ENCODE measurements at regions not wholly inside any gene's neighbourhood (a gene's known extent, or its start where the extent isn't known, plus 50 kb on each side); places are given as distances from the start of the nearest gene placed in this dataset.

DNA sequence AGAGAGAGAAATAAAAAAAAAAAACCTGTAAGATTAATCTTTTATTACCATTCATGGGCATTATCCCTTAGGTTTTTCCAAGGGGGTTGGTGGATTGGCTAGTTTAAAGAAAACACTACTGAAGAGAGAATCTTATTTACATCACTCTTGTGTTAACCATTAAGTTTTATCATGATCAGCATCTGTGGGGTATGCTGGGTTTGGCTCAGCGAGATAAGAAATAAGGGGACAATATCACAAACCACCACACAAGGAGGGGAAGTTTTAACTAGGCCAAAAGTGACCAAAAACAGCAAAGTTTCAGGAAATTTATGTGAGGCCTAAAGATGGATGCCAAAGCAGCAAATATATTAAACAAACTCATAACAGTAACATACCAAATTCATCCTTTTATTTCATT is 548.6 kb downstream of the SLC16A7 start:
- Mint-ChIP-seq H3K27me3 (ENCODE audit: insufficient read depth, unreplicated experiment) (no peaks in the 10 kb centered on the region), H3K27ac (ENCODE audit: low read depth, unreplicated experiment) (no peak overlapping the region), H3K4me3 (ENCODE audit: unreplicated experiment) (no peak overlapping the region), H3K36me3 (ENCODE audit: insufficient read depth, unreplicated experiment) (no peaks in the 10 kb centered on the region), H3K4me1 (ENCODE audit: insufficient read depth, unreplicated experiment) (peaks cover 20% of the 10 kb centered on the region), H3K9me3 (ENCODE audit: unreplicated experiment) (no peaks in the 10 kb centered on the region)
- intact Hi-C loops (cut with micrococcal nuclease), result no loop called here
- ChIA-PET CTCF (no interaction called here), POLR2A (no interaction called here)
- DNase-seq (ENCODE audit: unreplicated experiment), result no peak
- TF ChIP-seq CTCF (IDR thresholded peaks at IDR 0.05; ENCODE audit: unreplicated experiment), result no peak
- no TSS peak for BruUV-seq (replicated peaks)

- BruUV-seq (replicated peaks), result no TSS peak
- Mint-ChIP-seq H3K9me3 (ENCODE audit: unreplicated experiment) (no peaks in the 10 kb centered on the region), H3K27me3 (ENCODE audit: insufficient read depth, unreplicated experiment) (no peaks in the 10 kb centered on the region), H3K27ac (ENCODE audit: low read depth, unreplicated experiment) (peak overlapping the region; percentile 79), H3K4me1 (ENCODE audit: insufficient read depth, unreplicated experiment) (peaks cover 27% of the 10 kb centered on the region), H3K4me3 (ENCODE audit: unreplicated experiment) (no peak overlapping the region), H3K36me3 (ENCODE audit: insufficient read depth, unreplicated experiment) (no peaks in the 10 kb centered on the region)
- CTCF ChIA-PET, result interaction anchor here (0.5 to 1.0 kb wide), 3 partner anchors 50 to 725 kb away, joined by 3 read pairs; no protein-coding TSS in a partner anchor
- POLR2A ChIA-PET, result interaction anchor here (0.6 to 1.4 kb wide), 6 partner anchors 8 to 219 kb away, joined by 3 to 6 read pairs (median 4); no protein-coding TSS in a partner anchor
- no peak for TF ChIP-seq CTCF (IDR thresholded peaks at IDR 0.05; ENCODE audit: unreplicated experiment)
- DNase-seq (ENCODE audit: unreplicated experiment), result peak; percentile 77
- intact Hi-C loops (cut with micrococcal nuclease), result loop anchor here (2.0 to 5.0 kb wide), 2 partner anchors 47 to 221 kb away; no protein-coding TSS in a partner anchor
Observed at GRCh38 chr12:60148109-60148508, 552.3 kb downstream of the SLC16A7 start.

GRCh38 chr12:60148831-60149230 is 553.0 kb downstream of the SLC16A7 start:
- peak; percentile 80 for DNase-seq (ENCODE audit: unreplicated experiment)

GRCh38 chr12:60152756-60153155 is 556.9 kb downstream of the SLC16A7 start:
- peak; percentile 70 for DNase-seq (ENCODE audit: unreplicated experiment)
- H3K4me3 Mint-ChIP-seq (ENCODE audit: unreplicated experiment), result no peak overlapping the region
- H3K4me1 Mint-ChIP-seq (ENCODE audit: insufficient read depth, unreplicated experiment), result peaks cover 28% of the 10 kb centered on the region
- no peak for TF ChIP-seq CTCF (IDR thresholded peaks at IDR 0.05; ENCODE audit: unreplicated experiment)
- ChIA-PET POLR2A (interaction anchor here (0.7 to 1.5 kb wide), 4 partner anchors 13 to 45 kb away, joined by 4 read pairs; no protein-coding TSS in a partner anchor), CTCF (interaction anchor here (0.6 to 1.2 kb wide), 3 partner anchors 19 to 1986 kb away, joined by 3 to 4 read pairs (median 3); no protein-coding TSS in a partner anchor)
- H3K27ac Mint-ChIP-seq (ENCODE audit: low read depth, unreplicated experiment), result peak overlapping the region; percentile 32
- H3K36me3 Mint-ChIP-seq (ENCODE audit: insufficient read depth, unreplicated experiment), result no peaks in the 10 kb centered on the region
- H3K9me3 Mint-ChIP-seq (ENCODE audit: unreplicated experiment), result no peaks in the 10 kb centered on the region
- H3K27me3 Mint-ChIP-seq (ENCODE audit: insufficient read depth, unreplicated experiment), result no peaks in the 10 kb centered on the region
- intact Hi-C loops (cut with micrococcal nuclease), result no loop called here
- no TSS peak for BruUV-seq (replicated peaks)

More at GRCh38 chr12:60148831-60149230, 553.0 kb downstream of the SLC16A7 start:
- H3K27me3 Mint-ChIP-seq (ENCODE audit: insufficient read depth, unreplicated experiment), result no peaks in the 10 kb centered on the region
- ChIA-PET CTCF (interaction anchor here (0.5 to 1.0 kb wide), 2 partner anchors 49 to 330 kb away, joined by 3 read pairs; no protein-coding TSS in a partner anchor), POLR2A (interaction anchor here (0.7 to 1.4 kb wide), 4 partner anchors 9 to 176 kb away, joined by 3 to 6 read pairs (median 4); no protein-coding TSS in a partner anchor)
- no peaks in the 10 kb centered on the region for H3K36me3 Mint-ChIP-seq (ENCODE audit: insufficient read depth, unreplicated experiment)
- intact Hi-C loops (cut with micrococcal nuclease), result loop anchor here (2.0 to 5.0 kb wide), 2 partner anchors 46 to 222 kb away; no protein-coding TSS in a partner anchor
- no peak overlapping the region for H3K4me3 Mint-ChIP-seq (ENCODE audit: unreplicated experiment)
- peaks cover 32% of the 10 kb centered on the region for H3K4me1 Mint-ChIP-seq (ENCODE audit: insufficient read depth, unreplicated experiment)
- H3K27ac Mint-ChIP-seq (ENCODE audit: low read depth, unreplicated experiment), result peak overlapping the region; percentile 79
- H3K9me3 Mint-ChIP-seq (ENCODE audit: unreplicated experiment), result no peaks in the 10 kb centered on the region
- no TSS peak for BruUV-seq (replicated peaks)
- no peak for TF ChIP-seq CTCF (IDR thresholded peaks at IDR 0.05; ENCODE audit: unreplicated experiment)

Data from MCF 10A (cell line).